Spinal cord (tissue), 9 donors: ENCODE measurements at regions not wholly inside any gene's neighbourhood (a gene's known extent, or its start where the extent isn't known, plus 50 kb on each side); places are given as distances from the start of the nearest gene placed in this dataset.

Experiments
- DNase-seq, 6 donors: peaks; one replicate each; pipeline versions ENCODE4 v3.0.0 to v3.0.0-alpha.2; 2013 to 2015; ENCODE audit warnings: low spot score in 6 of 6, low read depth in 4 of 6
- H3K27ac ChIP-seq: one replicate; pipeline ENCODE4 v1.5.1; 2013; ENCODE audit warnings: low read depth, low read length, control low read depth
- H3K27me3 ChIP-seq: one replicate; pipeline ENCODE4 v1.6.1; 2013; ENCODE audit warnings: low read length; ENCODE audit not compliant: control insufficient read depth, insufficient read depth
- H3K36me3 ChIP-seq: one replicate; pipeline ENCODE4 v1.6.1; 2013; ENCODE audit warnings: low read length; ENCODE audit not compliant: control insufficient read depth, insufficient read depth
- H3K4me1 ChIP-seq: one replicate; pipeline ENCODE4 v1.6.1; 2013; ENCODE audit warnings: low read length; ENCODE audit not compliant: control insufficient read depth, insufficient read depth
- H3K4me3 ChIP-seq: one replicate; pipeline ENCODE4 v1.5.1; 2013; ENCODE audit warnings: low read depth, low read length, control low read depth
- H3K9me3 ChIP-seq: one replicate; pipeline ENCODE4 v1.6.1; 2013; ENCODE audit warnings: low read length; ENCODE audit not compliant: control insufficient read depth, insufficient read depth
- WGBS: methylation state at CpG from one replicate; pipeline ENCODE4 v1.1.5; 2013; ENCODE audit warnings: missing lambda C conversion rate; ENCODE audit not compliant: insufficient coverage; 5-methylcytosine and 5-hydroxymethylcytosine counted together
- donor health status: healthy.

DNA sequence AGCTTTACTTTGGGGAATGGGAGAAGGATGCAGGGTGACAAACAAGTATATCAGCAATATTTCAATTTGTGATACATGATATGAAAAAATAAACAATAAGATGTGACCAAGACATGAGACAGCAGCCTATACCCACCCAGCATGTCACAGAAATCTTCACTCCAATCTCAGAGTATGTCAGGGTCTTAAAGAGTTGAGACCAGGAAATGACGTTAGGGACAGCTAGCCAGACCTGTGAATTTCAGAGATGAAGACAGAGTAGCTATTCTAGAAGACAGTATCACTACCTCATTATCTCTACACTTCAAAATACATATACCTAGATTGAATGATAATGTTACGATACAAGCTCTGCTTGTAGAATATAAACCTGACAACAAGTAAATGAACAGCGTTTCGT is 282.8 kb downstream of the ZEB2 start:
- no peak overlapping the region for H3K27ac ChIP-seq
- H3K9me3 ChIP-seq, result no peaks in the 10 kb centered on the region
- WGBS, result 100% methylated on average over 2 of the region's 4 CpGs
- no peak overlapping the region for H3K4me3 ChIP-seq
- no peaks in the 10 kb centered on the region for H3K36me3 ChIP-seq
- DNase-seq, result no peak
- peaks cover 3% of the 10 kb centered on the region for H3K4me1 ChIP-seq
- no peaks in the 10 kb centered on the region for H3K27me3 ChIP-seq

DNA sequence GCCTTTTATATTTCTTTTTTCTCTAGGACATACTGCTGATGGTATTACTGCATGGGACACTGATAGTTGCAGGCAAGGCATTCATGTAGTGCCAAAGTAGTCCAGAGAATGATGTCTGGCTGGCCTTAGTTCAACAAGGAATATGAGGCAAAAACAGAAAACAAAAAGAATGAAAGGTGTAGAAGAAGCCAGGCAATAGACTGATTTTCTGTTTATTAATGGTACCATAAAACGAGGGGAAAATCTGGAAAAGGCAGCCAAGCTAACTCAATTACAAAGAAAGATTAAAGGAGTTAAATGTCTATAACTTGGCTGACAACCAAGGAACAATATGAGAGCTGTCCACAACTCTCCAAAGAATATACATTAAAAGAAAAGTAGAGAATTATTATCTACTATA is 284.9 kb downstream of the ZEB2 start:
- Histone ChIP-seq H3K27me3 (no peaks in the 10 kb centered on the region), H3K27ac (no peak overlapping the region), H3K4me3 (no peak overlapping the region), H3K9me3 (no peaks in the 10 kb centered on the region), H3K36me3 (no peaks in the 10 kb centered on the region), H3K4me1 (no peaks in the 10 kb centered on the region)
- WGBS, result no CpG with 5 or more reads among the region's 1 CpG
- DNase-seq, result no peak

DNA sequence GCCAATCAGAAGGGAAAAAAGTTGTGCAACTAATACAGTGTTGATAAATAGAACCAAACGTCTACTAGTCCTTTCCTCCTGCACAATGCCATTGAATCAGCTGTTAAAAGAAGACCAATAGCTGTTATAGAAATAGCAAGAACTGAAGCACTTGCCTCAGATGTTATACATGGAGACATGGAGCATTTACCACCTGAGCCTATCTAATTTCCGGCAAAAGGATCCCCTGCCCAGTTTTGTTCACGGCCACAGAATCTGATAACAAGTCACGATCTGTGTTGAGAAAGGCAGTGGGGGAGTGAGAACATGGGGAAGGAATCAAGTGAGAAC is 285.4 kb downstream of the ZEB2 start:
- Histone ChIP-seq H3K9me3 (no peaks in the 10 kb centered on the region), H3K4me3 (no peak overlapping the region), H3K27ac (no peak overlapping the region), H3K4me1 (no peaks in the 10 kb centered on the region), H3K36me3 (no peaks in the 10 kb centered on the region), H3K27me3 (no peaks in the 10 kb centered on the region)
- DNase-seq, result peak in 1 of 6 donors; percentile 17
- WGBS, result no CpG with 5 or more reads among the region's 4 CpGs

DNA sequence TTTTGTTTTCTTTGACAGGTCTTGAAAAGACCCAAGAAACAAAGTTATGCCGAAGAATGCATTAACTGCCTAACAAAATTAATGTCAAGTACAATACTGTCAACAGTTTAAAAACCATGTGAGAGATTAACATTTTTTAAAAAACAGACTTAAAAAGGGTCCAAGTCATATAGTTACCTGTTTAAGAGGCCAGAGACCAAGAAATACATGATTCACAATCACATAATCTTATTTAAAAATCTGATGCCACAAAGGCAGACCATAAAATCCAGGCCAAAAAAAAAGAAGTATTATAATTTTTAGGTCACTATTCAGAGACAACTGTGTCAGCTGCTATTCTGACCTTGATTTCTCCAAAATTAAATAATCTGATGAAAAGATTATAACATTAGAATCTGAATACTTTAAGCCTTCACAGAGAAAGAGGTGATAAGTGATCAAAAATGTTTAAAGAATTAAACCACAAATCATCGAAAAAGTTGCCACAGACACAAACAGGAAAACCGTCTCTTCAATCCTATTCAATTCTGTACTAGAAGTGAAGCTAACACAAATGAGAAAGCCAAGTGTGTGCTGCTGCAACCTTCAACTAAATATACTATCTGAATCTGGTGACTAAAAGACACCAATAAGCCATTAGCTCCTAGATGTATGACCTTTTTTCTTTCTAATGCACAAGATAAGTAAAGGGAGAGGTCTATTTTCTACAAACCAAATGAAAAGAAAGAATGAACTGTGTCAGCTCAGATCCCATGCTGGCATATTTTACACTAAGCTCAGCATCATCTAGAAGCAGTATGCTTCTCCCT is 286.0 kb downstream of the ZEB2 start:
- no peaks in the 10 kb centered on the region for H3K27me3 ChIP-seq
- peak in 1 of 6 donors; percentile 40 for DNase-seq
- WGBS, result no CpG with 5 or more reads among the region's 3 CpGs
- H3K27ac ChIP-seq, result peak overlapping the region; percentile 36
- no peak overlapping the region for H3K4me3 ChIP-seq
- no peaks in the 10 kb centered on the region for H3K36me3 ChIP-seq
- no peaks in the 10 kb centered on the region for H3K9me3 ChIP-seq
- H3K4me1 ChIP-seq, result no peaks in the 10 kb centered on the region

DNA sequence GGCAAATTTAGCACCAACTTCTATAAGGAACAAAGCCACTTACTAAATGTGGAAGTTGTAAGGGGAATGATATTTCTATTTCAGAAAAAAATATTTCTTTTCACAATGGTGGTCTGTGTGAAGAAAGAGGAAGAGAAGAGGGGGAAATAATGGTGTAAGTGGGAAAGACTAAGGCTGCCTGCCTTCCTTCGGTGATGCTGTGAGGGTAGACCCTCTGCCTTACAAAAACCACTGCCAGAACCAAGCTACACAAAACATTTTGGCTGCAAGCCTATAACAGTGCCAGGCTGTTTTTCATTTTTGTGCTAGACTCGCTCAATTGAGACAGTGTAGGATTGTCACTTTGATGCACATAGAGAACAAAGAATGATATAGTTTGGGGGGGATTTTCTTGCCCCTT is 286.6 kb downstream of the ZEB2 start:
- H3K9me3 ChIP-seq, result no peaks in the 10 kb centered on the region
- no peak overlapping the region for H3K4me3 ChIP-seq
- DNase-seq, result peak in 5 of 6 donors; percentile 19 to 91 (median 20)
- H3K4me1 ChIP-seq, result no peaks in the 10 kb centered on the region
- H3K27me3 ChIP-seq, result no peaks in the 10 kb centered on the region
- 43% methylated on average over 1 of the region's 2 CpGs for WGBS
- peak overlapping the region; percentile 36 for H3K27ac ChIP-seq
- no peaks in the 10 kb centered on the region for H3K36me3 ChIP-seq

DNA sequence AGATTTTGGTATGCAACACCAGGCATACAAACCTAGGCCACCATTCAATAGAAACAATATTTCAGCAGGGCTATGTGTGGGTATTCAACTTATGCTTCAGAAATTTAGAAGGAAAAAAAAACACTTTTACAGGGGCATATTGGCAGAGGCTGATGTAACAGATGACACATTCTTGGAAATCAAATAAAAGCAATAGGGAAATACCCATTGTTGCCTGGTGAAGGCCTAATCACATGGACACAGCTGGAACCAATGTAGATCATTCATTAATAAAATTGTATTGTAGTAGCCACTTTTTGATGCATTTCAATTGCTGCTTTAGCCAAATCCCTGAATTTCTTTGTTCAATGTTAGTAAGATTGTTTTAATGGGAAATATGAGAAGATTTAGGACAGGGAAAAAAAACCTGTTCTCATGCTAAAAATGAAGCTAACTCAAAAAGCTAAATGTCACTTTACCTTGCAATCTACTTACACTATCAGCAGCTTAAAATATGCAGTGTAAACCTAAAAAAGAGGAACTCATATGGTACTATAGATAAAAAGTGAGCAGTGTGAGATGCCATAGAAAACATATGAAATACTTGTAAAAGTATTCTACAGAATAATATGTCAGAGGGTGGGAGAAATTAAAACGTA is 289.4 kb downstream of the ZEB2 start:
- H3K9me3 ChIP-seq, result no peaks in the 10 kb centered on the region
- H3K4me3 ChIP-seq, result no peak overlapping the region
- no peaks in the 10 kb centered on the region for H3K4me1 ChIP-seq
- H3K27ac ChIP-seq, result no peak overlapping the region
- no CpG with 5 or more reads among the region's 1 CpG for WGBS
- no peaks in the 10 kb centered on the region for H3K36me3 ChIP-seq
- H3K27me3 ChIP-seq, result no peaks in the 10 kb centered on the region
- peak in 2 of 6 donors; percentile 22 to 36 for DNase-seq

DNA sequence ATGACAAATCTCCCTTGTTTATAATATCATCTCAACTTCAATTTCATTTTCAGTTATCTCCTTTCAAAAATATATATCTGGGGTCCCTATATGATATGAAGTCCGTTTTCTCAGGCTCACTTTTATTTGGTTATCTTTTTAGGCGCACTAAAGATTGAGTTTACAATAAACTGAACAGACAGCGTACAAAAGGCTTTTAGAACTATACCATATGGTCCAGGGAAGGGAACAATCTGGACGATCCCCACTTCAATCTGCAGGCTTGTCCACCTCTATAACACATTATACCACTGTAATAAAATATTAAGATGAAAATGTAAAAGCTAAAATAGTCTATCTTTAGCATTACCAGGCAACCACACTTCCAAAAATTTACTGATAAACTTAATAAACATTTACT is 289.9 kb downstream of the ZEB2 start:
- Histone ChIP-seq H3K9me3 (no peaks in the 10 kb centered on the region), H3K4me1 (no peaks in the 10 kb centered on the region), H3K4me3 (no peak overlapping the region), H3K27me3 (no peaks in the 10 kb centered on the region), H3K27ac (no peak overlapping the region), H3K36me3 (no peaks in the 10 kb centered on the region)
- 90% methylated on average over 2 of the region's 4 CpGs for WGBS
- peak in 1 of 6 donors; percentile 55 for DNase-seq

DNA sequence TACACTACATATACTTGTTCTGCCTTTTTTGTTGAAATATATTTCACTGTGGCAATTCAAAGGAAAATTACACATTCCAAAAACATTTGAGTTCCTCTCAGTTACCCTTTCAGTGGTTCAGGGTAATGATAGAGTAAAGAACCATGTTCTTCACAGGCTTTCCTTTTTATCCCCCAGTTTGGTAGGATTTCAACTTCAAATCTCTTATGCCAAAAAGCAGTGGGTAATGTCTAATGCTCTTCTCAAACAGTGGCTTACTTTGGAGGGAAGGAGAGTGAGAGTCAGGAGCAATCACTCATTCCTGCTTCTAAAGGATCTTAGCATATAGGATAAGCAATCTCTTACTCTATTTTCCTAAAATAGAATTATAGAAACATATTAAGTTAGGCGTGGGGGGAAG is 290.6 kb downstream of the ZEB2 start:
- Histone ChIP-seq H3K4me1 (no peaks in the 10 kb centered on the region), H3K27ac (no peak overlapping the region), H3K4me3 (no peak overlapping the region), H3K36me3 (no peaks in the 10 kb centered on the region), H3K27me3 (no peaks in the 10 kb centered on the region), H3K9me3 (no peaks in the 10 kb centered on the region)
- peak in 1 of 6 donors; percentile 47 for DNase-seq
- no CpG with 5 or more reads among the region's 1 CpG for WGBS

DNA sequence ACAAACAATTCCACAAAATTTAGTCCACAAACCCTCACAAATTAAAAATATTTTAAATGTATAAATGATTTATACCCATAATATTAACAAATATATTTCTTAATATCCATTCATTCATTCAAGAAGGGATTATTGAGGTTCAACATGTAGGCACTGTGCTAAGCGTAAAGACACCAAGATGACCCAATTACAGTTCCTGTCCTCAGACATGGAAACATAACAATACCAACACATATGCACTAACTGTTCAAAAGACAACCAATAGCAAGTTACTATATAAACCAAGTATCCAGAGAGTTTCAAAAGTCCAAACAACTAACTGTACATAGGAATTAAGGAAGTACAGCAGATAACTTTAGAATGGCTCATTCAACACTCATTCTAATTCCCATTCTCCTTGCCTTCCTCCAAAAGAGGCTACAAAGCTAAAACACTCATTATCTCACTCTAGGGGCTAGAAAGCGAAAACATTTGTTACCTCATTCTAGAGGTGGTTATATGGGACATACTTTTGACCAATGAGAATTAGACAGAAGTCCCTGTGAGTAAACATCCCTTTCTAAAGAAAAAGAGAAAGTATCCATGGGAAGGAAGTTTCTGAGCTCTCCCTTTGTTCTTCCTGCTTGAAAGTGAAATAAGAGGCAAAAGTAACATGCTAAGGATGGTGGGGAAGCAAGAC is 292.4 kb downstream of the ZEB2 start:
- no peaks in the 10 kb centered on the region for H3K27me3 ChIP-seq
- H3K9me3 ChIP-seq, result no peaks in the 10 kb centered on the region
- WGBS, result 100% methylated on average over 1 of the region's 2 CpGs
- no peak for DNase-seq
- H3K4me3 ChIP-seq, result no peak overlapping the region
- no peak overlapping the region for H3K27ac ChIP-seq
- no peaks in the 10 kb centered on the region for H3K4me1 ChIP-seq
- H3K36me3 ChIP-seq, result no peaks in the 10 kb centered on the region

DNA sequence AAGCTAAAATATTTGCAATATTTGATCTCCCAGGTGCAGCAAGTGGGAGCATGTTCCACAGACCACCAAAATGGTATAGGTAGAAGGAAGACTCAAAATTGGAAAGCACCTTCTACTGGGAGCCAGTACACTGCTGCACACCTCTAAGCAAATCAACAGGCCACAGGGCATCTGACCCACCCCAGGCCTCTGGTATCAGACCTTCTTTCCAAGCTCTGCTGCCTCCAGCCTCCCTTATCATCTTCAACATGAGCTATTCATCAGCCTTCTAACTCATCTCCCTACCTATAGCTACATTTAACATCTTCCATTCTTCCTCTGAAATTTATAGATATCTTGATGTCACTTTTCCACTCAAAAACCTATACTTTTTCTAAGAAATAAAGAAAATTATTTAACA is 294.8 kb downstream of the ZEB2 start:
- Histone ChIP-seq H3K36me3 (no peaks in the 10 kb centered on the region), H3K4me3 (no peak overlapping the region), H3K27ac (no peak overlapping the region), H3K9me3 (no peaks in the 10 kb centered on the region), H3K4me1 (no peaks in the 10 kb centered on the region), H3K27me3 (no peaks in the 10 kb centered on the region)
- DNase-seq, result no peak
